HEK293 (cell line): ENCODE measurements at regions not wholly inside any gene's neighbourhood (a gene's known extent, or its start where the extent isn't known, plus 50 kb on each side); places are given as distances from the start of the nearest gene placed in this dataset.

ENCODE experiments used
- CTCF ChIA-PET: fragments of 350-600 bp; formaldehyde crosslinking; extraction: SDS; loops from one replicate; lab custom pipeline; 2021; ENCODE audit warnings: antibody characterized with exemption; lab: Yijun Ruan, JAX
- POLR2A ChIA-PET: fragments of 300-600 bp; formaldehyde crosslinking; extraction: SDS; loops from one replicate; lab custom pipeline; 2020; ENCODE audit warnings: antibody characterized with exemption, inconsistent platforms; lab: Yijun Ruan, JAX
- H3K27ac ChIP-seq: fragments of 200-500 bp; sonication (Bioruptor generic); 2 replicates; pipeline ENCODE4 v1.5.1; 2014; ENCODE audit warnings: low read depth, low read length, control low read depth, inconsistent platforms; ENCODE audit errors: extremely low read depth
- H3K36me3 ChIP-seq, 2 experiments: fragments of 200-500 bp in 1 of 2; sonication (Bioruptor generic) in 1 of 2; 1 replicate in 1 of 2; 2 replicates in 1 of 2; pipeline ENCODE4 v1.5.1; 2014 to 2017; ENCODE audit warnings: inconsistent platforms in 2 of 2, low read length in 2 of 2; ENCODE audit not compliant: control insufficient read depth in 2 of 2, insufficient read depth in 1 of 2
- H3K4me1 ChIP-seq: fragments of 200-500 bp; sonication (Bioruptor generic); 2 replicates; pipeline ENCODE4 v1.5.1; 2014; ENCODE audit warnings: mild to moderate bottlenecking, low read length, inconsistent platforms; ENCODE audit not compliant: control insufficient read depth, insufficient read depth
- H3K4me3 ChIP-seq: 2 replicates; pipeline ENCODE4 v1.5.1; 2011; ENCODE audit warnings: low read depth, mild to moderate bottlenecking, control low read depth, low read length, moderate library complexity
- H3K9me3 ChIP-seq: fragments of 200-500 bp; sonication (Bioruptor generic); 2 replicates; pipeline ENCODE4 v1.5.1; 2014; ENCODE audit warnings: low read depth, low read length, inconsistent platforms; ENCODE audit not compliant: control insufficient read depth, insufficient read depth
- GLI2 ChIP-seq: fragments of 450-650 bp; formaldehyde crosslinking; IDR thresholded peaks from 2 replicates; pipeline ENCODE4; 2017; ENCODE audit warnings: missing biosample characterization, missing genetic modification characterization, low read depth, borderline replicate concordance
- HOXA7 ChIP-seq: sonication (generic); formaldehyde crosslinking; IDR thresholded peaks from 2 replicates; pipeline ENCODE4 v1.8.1; 2022; ENCODE audit warnings: missing genetic modification reagents, borderline replicate concordance
- IKZF3 ChIP-seq: fragments of 450-650 bp; IDR thresholded peaks from 2 replicates; pipeline ENCODE4 v1.5.0; 2018; ENCODE audit warnings: missing biosample characterization, mild to moderate bottlenecking, missing genetic modification characterization, moderate library complexity
- RBAK ChIP-seq: fragments of 450-650 bp; formaldehyde crosslinking; IDR thresholded peaks from 2 replicates; pipeline ENCODE4 v1.5.1; 2016; ENCODE audit warnings: missing biosample characterization, missing genetic modification characterization
- SCRT1 ChIP-seq: fragments of 450-650 bp; formaldehyde crosslinking; IDR thresholded peaks from 2 replicates; pipeline ENCODE4 v1.5.1; 2016; ENCODE audit warnings: missing biosample characterization, missing genetic modification characterization, borderline replicate concordance
- SETDB1 ChIP-seq: IDR thresholded peaks from one replicate; pipeline ENCODE4 v1.6.1; 2017; ENCODE audit warnings: mild to moderate bottlenecking, low read length, moderate library complexity, mixed read lengths; ENCODE audit not compliant: insufficient read length
- SP3 ChIP-seq: fragments of 450-650 bp; formaldehyde crosslinking; IDR thresholded peaks from 2 replicates; pipeline ENCODE4 v1.5.1; 2016; ENCODE audit warnings: missing biosample characterization, missing genetic modification characterization
- ZFP37 ChIP-seq: fragments of 450-650 bp; formaldehyde crosslinking; IDR thresholded peaks from 2 replicates; pipeline ENCODE4 v1.5.1; 2016; ENCODE audit warnings: missing biosample characterization, missing genetic modification characterization
- ZNF155 ChIP-seq: fragments of 450-650 bp; formaldehyde crosslinking; IDR thresholded peaks from 2 replicates; pipeline ENCODE4 v1.5.1; 2016; ENCODE audit warnings: missing biosample characterization, missing genetic modification characterization
- ZNF169 ChIP-seq: fragments of 450-650 bp; formaldehyde crosslinking; IDR thresholded peaks from 2 replicates; pipeline ENCODE4 v1.5.1; 2016; ENCODE audit warnings: missing biosample characterization, missing genetic modification characterization
- ZNF248 ChIP-seq: fragments of 450-650 bp; formaldehyde crosslinking; IDR thresholded peaks from 2 replicates; pipeline ENCODE4 v1.5.1; 2017; ENCODE audit warnings: missing biosample characterization, missing genetic modification characterization
- ZNF366 ChIP-seq: fragments of 450-650 bp; formaldehyde crosslinking; conservative IDR thresholded peaks from 2 replicates; pipeline ENCODE4 v1.5.1; 2016; ENCODE audit warnings: missing biosample characterization, missing genetic modification characterization
- ZNF37A ChIP-seq: fragments of 450-650 bp; IDR thresholded peaks from 2 replicates; pipeline ENCODE4 v1.5.1; 2018; ENCODE audit warnings: missing biosample characterization, missing genetic modification characterization
- ZNF514 ChIP-seq: fragments of 450-650 bp; formaldehyde crosslinking; IDR thresholded peaks from 2 replicates; pipeline ENCODE4 v1.5.1; 2016; ENCODE audit warnings: missing biosample characterization, missing genetic modification characterization
- ZNF529 ChIP-seq: fragments of 450-650 bp; formaldehyde crosslinking; IDR thresholded peaks from 2 replicates; pipeline ENCODE4 v1.5.1; 2017; ENCODE audit warnings: missing genetic modification characterization, missing biosample characterization; ENCODE audit not compliant: insufficient replicate concordance
- ZNF555 ChIP-seq: fragments of 450-650 bp; formaldehyde crosslinking; conservative IDR thresholded peaks from 2 replicates; pipeline ENCODE4 v1.5.1; 2017; ENCODE audit warnings: missing biosample characterization, mild to moderate bottlenecking, missing genetic modification characterization, inconsistent platforms
- ZNF629 ChIP-seq: fragments of 450-650 bp; formaldehyde crosslinking; IDR thresholded peaks from 2 replicates; pipeline ENCODE4 v1.5.1; 2017; ENCODE audit warnings: missing biosample characterization, missing genetic modification characterization
- ZNF76 ChIP-seq: fragments of 450-650 bp; formaldehyde crosslinking; IDR thresholded peaks from 2 replicates; pipeline ENCODE4; 2016; ENCODE audit warnings: low read depth, missing biosample characterization, missing genetic modification characterization, borderline replicate concordance
- ZNF791 ChIP-seq: fragments of 450-650 bp; formaldehyde crosslinking; IDR thresholded peaks from 2 replicates; pipeline ENCODE4 v1.5.1; 2016; ENCODE audit warnings: missing biosample characterization, missing genetic modification characterization
- ZSCAN30 ChIP-seq: fragments of 450-650 bp; IDR thresholded peaks from 2 replicates; pipeline ENCODE4 v1.5.1; 2018; ENCODE audit warnings: missing biosample characterization, mild to moderate bottlenecking, missing genetic modification characterization, moderate library complexity
- TF ChIP-seq, protein P1 (sequence below): fragments of 450-650 bp; formaldehyde crosslinking; IDR thresholded peaks from 2 replicates; pipeline ENCODE4 v1.5.1; 2016; ENCODE audit warnings: missing biosample characterization, missing genetic modification characterization, borderline replicate concordance
- TF ChIP-seq, protein P2 (sequence below): fragments of 450-650 bp; formaldehyde crosslinking; IDR thresholded peaks from 2 replicates; pipeline ENCODE4 v1.5.1; 2016; ENCODE audit warnings: missing biosample characterization, missing genetic modification characterization
- TF ChIP-seq, protein P3 (sequence below): fragments of 450-650 bp; formaldehyde crosslinking; IDR thresholded peaks from 2 replicates; pipeline ENCODE4 v1.5.1; 2016; ENCODE audit warnings: missing biosample characterization, missing genetic modification characterization
- TF ChIP-seq, protein P4 (sequence below): fragments of 450-650 bp; formaldehyde crosslinking; IDR thresholded peaks from 2 replicates; pipeline ENCODE4 v1.5.1; 2016; ENCODE audit warnings: missing biosample characterization, missing genetic modification characterization
- TF ChIP-seq, protein P5 (sequence below): fragments of 450-650 bp; formaldehyde crosslinking; IDR thresholded peaks from 2 replicates; pipeline ENCODE4 v1.5.1; 2017; ENCODE audit warnings: missing biosample characterization, missing genetic modification characterization

DNA sequence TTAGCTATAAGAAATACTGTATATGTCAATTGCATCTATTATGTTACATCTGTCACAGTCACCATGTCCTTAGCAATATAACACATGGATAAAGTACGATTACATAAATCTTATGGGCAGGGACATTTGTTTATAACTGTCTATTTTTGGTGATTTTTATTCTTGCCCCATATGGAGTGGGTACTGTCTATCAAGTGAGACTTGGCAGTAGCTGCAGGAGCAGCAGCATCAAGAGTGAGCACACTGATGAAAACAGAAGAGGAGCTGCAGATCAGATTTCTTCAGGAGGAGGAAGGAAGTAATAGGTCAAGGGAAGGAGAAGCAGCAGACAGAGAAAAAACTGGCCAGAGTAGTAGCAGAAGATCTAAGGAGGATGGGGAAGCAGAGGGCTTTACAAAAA is 516.7 kb downstream of the C6orf118 start:
- no peak overlapping the region for H3K4me3 ChIP-seq
- H3K9me3 ChIP-seq, result no peaks in the 10 kb centered on the region
- CTCF ChIA-PET, result no interaction called here
- H3K27ac ChIP-seq, result no peak overlapping the region
- no peaks in the 10 kb centered on the region for H3K4me1 ChIP-seq
- no peaks in the 10 kb centered on the region for H3K36me3 ChIP-seq
- POLR2A ChIA-PET, result no interaction called here
- TF ChIP-seq IKZF3 (tag by site-specific recombination), result no peak
- TF ChIP-seq ZSCAN30 (tag by site-specific recombination), result no peak
- no peak for TF ChIP-seq RBAK (tag by site-specific recombination)
- TF ChIP-seq ZNF555 (tag by site-specific recombination), result no peak
- no peak for TF ChIP-seq ZNF169 (tag by site-specific recombination)
- TF ChIP-seq ZNF529 (tag by site-specific recombination), result no peak
- TF ChIP-seq SCRT1 (tag by site-specific recombination), result no peak
- TF ChIP-seq, protein P1, sequence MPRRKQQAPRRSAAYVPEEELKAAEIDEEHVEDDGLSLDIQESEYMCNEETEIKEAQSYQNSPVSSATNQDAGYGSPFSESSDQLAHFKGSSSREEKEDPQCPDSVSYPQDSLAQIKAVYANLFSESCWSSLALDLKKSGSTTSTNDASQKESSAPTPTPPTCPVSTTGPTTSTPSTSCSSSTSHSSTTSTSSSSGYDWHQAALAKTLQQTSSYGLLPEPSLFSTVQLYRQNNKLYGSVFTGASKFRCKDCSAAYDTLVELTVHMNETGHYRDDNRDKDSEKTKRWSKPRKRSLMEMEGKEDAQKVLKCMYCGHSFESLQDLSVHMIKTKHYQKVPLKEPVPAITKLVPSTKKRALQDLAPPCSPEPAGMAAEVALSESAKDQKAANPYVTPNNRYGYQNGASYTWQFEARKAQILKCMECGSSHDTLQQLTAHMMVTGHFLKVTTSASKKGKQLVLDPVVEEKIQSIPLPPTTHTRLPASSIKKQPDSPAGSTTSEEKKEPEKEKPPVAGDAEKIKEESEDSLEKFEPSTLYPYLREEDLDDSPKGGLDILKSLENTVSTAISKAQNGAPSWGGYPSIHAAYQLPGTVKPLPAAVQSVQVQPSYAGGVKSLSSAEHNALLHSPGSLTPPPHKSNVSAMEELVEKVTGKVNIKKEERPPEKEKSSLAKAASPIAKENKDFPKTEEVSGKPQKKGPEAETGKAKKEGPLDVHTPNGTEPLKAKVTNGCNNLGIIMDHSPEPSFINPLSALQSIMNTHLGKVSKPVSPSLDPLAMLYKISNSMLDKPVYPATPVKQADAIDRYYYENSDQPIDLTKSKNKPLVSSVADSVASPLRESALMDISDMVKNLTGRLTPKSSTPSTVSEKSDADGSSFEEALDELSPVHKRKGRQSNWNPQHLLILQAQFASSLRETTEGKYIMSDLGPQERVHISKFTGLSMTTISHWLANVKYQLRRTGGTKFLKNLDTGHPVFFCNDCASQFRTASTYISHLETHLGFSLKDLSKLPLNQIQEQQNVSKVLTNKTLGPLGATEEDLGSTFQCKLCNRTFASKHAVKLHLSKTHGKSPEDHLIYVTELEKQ (tag by site-specific recombination), result no peak
- TF ChIP-seq, protein P2, sequence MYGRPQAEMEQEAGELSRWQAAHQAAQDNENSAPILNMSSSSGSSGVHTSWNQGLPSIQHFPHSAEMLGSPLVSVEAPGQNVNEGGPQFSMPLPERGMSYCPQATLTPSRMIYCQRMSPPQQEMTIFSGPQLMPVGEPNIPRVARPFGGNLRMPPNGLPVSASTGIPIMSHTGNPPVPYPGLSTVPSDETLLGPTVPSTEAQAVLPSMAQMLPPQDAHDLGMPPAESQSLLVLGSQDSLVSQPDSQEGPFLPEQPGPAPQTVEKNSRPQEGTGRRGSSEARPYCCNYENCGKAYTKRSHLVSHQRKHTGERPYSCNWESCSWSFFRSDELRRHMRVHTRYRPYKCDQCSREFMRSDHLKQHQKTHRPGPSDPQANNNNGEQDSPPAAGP, result no peak
- TF ChIP-seq SP3 (tag by site-specific recombination), result no peak
- no peak for TF ChIP-seq SETDB1
- TF ChIP-seq ZNF155, result no peak
- TF ChIP-seq ZFP37, result no peak

DNA sequence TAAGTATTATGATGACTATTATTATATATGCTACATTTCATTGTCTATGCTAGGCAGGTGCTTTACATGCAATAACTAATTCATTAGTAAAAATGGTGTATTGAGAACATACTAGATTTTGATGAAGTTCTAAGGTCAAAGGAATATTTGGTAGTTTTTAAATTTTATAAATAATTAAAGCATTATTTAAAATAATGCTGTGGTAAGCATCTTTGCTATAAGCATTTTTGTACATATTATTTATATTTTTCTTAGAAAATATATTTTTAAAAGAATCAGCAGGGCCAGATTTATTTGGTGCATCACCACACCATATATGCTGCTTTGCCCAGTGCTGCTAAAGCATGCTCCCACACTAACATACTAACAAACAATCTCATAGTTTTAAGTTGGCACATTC is 517.9 kb downstream of the C6orf118 start:
- no peak overlapping the region for H3K4me3 ChIP-seq
- TF ChIP-seq, protein P3, sequence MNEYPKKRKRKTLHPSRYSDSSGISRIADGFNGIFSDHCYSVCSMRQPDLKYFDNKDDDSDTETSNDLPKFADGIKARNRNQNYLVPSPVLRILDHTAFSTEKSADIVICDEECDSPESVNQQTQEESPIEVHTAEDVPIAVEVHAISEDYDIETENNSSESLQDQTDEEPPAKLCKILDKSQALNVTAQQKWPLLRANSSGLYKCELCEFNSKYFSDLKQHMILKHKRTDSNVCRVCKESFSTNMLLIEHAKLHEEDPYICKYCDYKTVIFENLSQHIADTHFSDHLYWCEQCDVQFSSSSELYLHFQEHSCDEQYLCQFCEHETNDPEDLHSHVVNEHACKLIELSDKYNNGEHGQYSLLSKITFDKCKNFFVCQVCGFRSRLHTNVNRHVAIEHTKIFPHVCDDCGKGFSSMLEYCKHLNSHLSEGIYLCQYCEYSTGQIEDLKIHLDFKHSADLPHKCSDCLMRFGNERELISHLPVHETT, result no peak
- TF ChIP-seq ZNF514 (tag by site-specific recombination), result no peak
- TF ChIP-seq, protein P4, sequence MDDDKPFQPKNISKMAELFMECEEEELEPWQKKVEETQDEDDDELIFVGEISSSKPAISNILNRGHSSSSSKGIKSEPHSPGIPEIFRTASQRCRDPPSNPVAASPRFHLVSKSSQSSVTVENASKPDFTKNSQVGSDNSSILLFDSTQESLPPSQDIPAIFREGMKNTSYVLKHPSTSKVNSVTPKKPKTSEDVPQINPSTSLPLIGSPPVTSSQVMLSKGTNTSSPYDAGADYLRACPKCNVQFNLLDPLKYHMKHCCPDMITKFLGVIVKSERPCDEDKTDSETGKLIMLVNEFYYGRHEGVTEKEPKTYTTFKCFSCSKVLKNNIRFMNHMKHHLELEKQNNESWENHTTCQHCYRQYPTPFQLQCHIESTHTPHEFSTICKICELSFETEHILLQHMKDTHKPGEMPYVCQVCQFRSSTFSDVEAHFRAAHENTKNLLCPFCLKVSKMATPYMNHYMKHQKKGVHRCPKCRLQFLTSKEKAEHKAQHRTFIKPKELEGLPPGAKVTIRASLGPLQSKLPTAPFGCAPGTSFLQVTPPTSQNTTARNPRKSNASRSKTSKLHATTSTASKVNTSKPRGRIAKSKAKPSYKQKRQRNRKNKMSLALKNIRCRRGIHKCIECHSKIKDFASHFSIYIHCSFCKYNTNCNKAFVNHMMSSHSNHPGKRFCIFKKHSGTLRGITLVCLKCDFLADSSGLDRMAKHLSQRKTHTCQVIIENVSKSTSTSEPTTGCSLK (tag by site-specific recombination), result no peak
- TF ChIP-seq HOXA7 (CRISPR knock-in tag), result no peak
- TF ChIP-seq, protein P5, sequence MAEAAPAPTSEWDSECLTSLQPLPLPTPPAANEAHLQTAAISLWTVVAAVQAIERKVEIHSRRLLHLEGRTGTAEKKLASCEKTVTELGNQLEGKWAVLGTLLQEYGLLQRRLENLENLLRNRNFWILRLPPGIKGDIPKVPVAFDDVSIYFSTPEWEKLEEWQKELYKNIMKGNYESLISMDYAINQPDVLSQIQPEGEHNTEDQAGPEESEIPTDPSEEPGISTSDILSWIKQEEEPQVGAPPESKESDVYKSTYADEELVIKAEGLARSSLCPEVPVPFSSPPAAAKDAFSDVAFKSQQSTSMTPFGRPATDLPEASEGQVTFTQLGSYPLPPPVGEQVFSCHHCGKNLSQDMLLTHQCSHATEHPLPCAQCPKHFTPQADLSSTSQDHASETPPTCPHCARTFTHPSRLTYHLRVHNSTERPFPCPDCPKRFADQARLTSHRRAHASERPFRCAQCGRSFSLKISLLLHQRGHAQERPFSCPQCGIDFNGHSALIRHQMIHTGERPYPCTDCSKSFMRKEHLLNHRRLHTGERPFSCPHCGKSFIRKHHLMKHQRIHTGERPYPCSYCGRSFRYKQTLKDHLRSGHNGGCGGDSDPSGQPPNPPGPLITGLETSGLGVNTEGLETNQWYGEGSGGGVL (tag by site-specific recombination), result no peak
- TF ChIP-seq ZNF366 (tag by site-specific recombination), result no peak
- no peak for TF ChIP-seq ZNF37A (tag by site-specific recombination)
- TF ChIP-seq, protein P2, result no peak
- no peak for TF ChIP-seq ZNF791 (tag by site-specific recombination)
- TF ChIP-seq ZNF76 (tag by site-specific recombination), result no peak
- TF ChIP-seq ZNF248, result no peak
- TF ChIP-seq GLI2 (tag by site-specific recombination), result no peak
- no peak for TF ChIP-seq ZNF629
- no peaks in the 10 kb centered on the region for H3K36me3 ChIP-seq
- POLR2A ChIA-PET, result no interaction called here
- no peak overlapping the region for H3K27ac ChIP-seq
- CTCF ChIA-PET, result no interaction called here
- no peaks in the 10 kb centered on the region for H3K4me1 ChIP-seq
- H3K9me3 ChIP-seq, result no peaks in the 10 kb centered on the region
